ENCODE measurements at regions not wholly inside any gene's neighbourhood (a gene's known extent, or its start where the extent isn't known, plus 50 kb on each side); places are given as distances from the start of the nearest gene placed in this dataset.
"Not testable (repeated sequence)": the region's sequence is repeated elsewhere in the genome, so short reads cannot be mapped to it uniquely, and the experiment has no call there.

GRCh38 chr2:14494759-14495158, 137.8 kb upstream of the LRATD1 start:
- H3K4me3 ChIP-seq (ENCODE audit: low read depth, low read length): no peak overlapping the region
- TF ChIP-seq CTCF (IDR thresholded peaks at IDR 0.05; ENCODE audit: low read depth, low read length): no peak

GRCh38 chr2:14501061-14501460, 131.5 kb upstream of the LRATD1 start:
- no peak for TF ChIP-seq CTCF (IDR thresholded peaks at IDR 0.05; ENCODE audit: low read depth, low read length)
- no peak overlapping the region for H3K4me3 ChIP-seq (ENCODE audit: low read depth, low read length)

- H3K4me3 ChIP-seq (ENCODE audit: low read depth, low read length): not testable (repeated sequence)
Measured at GRCh38 chr2:14506955-14507354, 125.6 kb upstream of the LRATD1 start.

- no peak overlapping the region for H3K4me3 ChIP-seq (ENCODE audit: low read depth, low read length)
- TF ChIP-seq CTCF (IDR thresholded peaks at IDR 0.05; ENCODE audit: low read depth, low read length): no peak
Measured at GRCh38 chr2:14511541-14511940, 121.0 kb upstream of the LRATD1 start.

- no peak overlapping the region for H3K4me3 ChIP-seq (ENCODE audit: low read depth, low read length)
- TF ChIP-seq CTCF (IDR thresholded peaks at IDR 0.05; ENCODE audit: low read depth, low read length): no peak
Measured at GRCh38 chr2:14513903-14514302, 118.6 kb upstream of the LRATD1 start.

- H3K4me3 ChIP-seq (ENCODE audit: low read depth, low read length): no peak overlapping the region
- no peak for TF ChIP-seq CTCF (IDR thresholded peaks at IDR 0.05; ENCODE audit: low read depth, low read length)
Measured at GRCh38 chr2:14516844-14517243, 115.7 kb upstream of the LRATD1 start.

GRCh38 chr2:14517731-14518130, 114.8 kb upstream of the LRATD1 start:
- no peak overlapping the region for H3K4me3 ChIP-seq (ENCODE audit: low read depth, low read length)
- no peak for TF ChIP-seq CTCF (IDR thresholded peaks at IDR 0.05; ENCODE audit: low read depth, low read length)

- no peak overlapping the region for H3K4me3 ChIP-seq (ENCODE audit: low read depth, low read length)
- no peak for TF ChIP-seq CTCF (IDR thresholded peaks at IDR 0.05; ENCODE audit: low read depth, low read length)
Measured at GRCh38 chr2:14520385-14520945, 112.1 kb upstream of the LRATD1 start.
